ENCODE measurements at regions not wholly inside any gene's neighbourhood (a gene's known extent, or its start where the extent isn't known, plus 50 kb on each side); places are given as distances from the start of the nearest gene placed in this dataset.

DNA sequence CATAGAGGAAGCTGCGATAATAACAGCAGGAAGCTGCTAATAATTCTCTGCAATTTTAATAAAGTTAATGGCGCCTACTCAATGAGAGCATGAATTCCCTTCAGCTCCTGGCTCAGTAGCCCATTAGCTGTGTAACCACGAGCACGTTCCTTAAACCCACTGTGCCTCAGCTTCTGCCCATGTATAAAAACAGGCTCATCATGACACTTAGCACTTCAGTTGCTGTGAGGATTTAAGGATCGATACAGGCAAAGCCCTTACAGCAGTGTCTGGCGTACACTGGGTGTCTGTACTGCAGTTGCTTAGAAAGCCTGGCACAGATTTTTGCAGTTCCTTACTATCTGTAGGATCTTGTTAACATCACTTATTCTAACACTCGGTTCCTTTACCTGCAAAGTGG lies 673.4 kb upstream of the ARGLU1 start:
- no peaks in the 10 kb centered on the region for H3K36me3 Mint-ChIP-seq (ENCODE audit: low read depth)
- H3K9me3 Mint-ChIP-seq (ENCODE audit: low read depth): no peaks in the 10 kb centered on the region
- H3K27me3 Mint-ChIP-seq (ENCODE audit: low read depth): peaks cover 3% of the 10 kb centered on the region
- no peak for TF ChIP-seq CTCF (IDR thresholded peaks at IDR 0.05)
- DNase-seq (ENCODE audit: low spot score): no peak
- H3K27ac Mint-ChIP-seq (ENCODE audit: unreplicated experiment): no peak overlapping the region
- H3K4me1 Mint-ChIP-seq (ENCODE audit: low read depth): no peaks in the 10 kb centered on the region
- H3K4me3 Mint-ChIP-seq (ENCODE audit: unreplicated experiment): no peak overlapping the region

DNA sequence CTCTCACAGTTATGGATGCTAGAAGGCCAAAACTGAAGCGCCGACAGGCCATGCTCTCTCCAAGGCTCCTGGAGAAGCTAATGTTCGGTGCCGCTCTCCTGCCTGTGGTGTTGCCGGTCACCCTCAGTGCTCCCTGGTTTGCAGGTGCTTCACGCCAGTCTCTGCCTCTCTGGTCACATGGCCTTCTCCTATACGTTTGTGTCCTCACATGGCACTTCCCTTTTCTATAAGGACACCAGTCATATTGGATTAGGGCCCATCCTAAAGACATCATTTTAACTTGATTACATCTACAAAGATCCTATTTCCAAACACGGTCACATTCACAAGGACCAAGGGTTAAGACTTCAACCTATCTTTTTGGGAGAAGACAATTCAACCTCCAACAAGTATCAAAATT lies 671.3 kb upstream of the ARGLU1 start:
- H3K9me3 Mint-ChIP-seq (ENCODE audit: low read depth): no peaks in the 10 kb centered on the region
- no peak for DNase-seq (ENCODE audit: low spot score)
- no peak overlapping the region for H3K4me3 Mint-ChIP-seq (ENCODE audit: unreplicated experiment)
- no peaks in the 10 kb centered on the region for H3K36me3 Mint-ChIP-seq (ENCODE audit: low read depth)
- TF ChIP-seq CTCF (IDR thresholded peaks at IDR 0.05): no peak
- H3K4me1 Mint-ChIP-seq (ENCODE audit: low read depth): no peaks in the 10 kb centered on the region
- peaks cover 3% of the 10 kb centered on the region for H3K27me3 Mint-ChIP-seq (ENCODE audit: low read depth)
- H3K27ac Mint-ChIP-seq (ENCODE audit: unreplicated experiment): no peak overlapping the region

- Mint-ChIP-seq H3K36me3 (ENCODE audit: low read depth) (no peaks in the 10 kb centered on the region), H3K27ac (ENCODE audit: unreplicated experiment) (no peak overlapping the region)
- no peak for TF ChIP-seq CTCF (IDR thresholded peaks at IDR 0.05)
Observed at GRCh38 chr13:107238262-107238981, 670.5 kb upstream of the ARGLU1 start.

DNA sequence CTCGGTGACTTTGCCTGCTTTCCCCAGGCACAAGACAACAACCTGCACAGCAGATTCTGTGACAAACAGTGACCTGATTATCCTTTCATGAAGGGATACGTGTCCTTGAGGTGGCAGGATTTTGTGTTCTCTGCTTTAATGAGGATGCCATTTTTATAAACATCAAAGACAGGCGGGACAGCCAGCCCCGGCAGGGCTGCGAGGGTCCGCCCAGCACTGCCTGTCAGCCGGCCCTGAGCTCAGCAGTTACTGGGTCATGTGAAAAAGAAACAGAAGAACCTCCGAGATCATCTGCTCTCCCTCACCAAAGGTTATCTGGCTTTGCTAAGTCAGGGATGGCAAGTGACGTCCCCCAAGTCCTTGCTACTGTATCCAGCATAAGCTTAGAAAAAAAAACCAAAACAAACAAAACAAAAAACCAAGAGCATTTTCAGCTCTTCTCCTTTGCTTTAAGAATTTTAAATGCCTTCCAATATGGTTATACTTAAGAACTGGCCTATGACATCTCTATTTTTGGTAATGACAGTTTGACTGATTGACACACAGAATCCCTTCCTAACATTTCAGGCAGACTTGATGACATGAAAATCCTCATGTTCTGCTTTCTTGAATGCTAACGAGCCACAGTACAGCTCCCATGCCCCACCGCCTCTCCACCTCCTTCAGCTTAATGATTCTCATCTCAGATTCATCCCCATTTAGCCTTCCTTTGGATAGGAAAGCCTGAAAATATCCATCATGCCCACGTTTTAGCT lies 666.6 kb upstream of the ARGLU1 start:
- DNase-seq (ENCODE audit: low spot score): no peak
- Mint-ChIP-seq H3K27me3 (ENCODE audit: low read depth) (peaks cover 10% of the 10 kb centered on the region), H3K4me3 (ENCODE audit: unreplicated experiment) (no peak overlapping the region), H3K9me3 (ENCODE audit: low read depth) (no peaks in the 10 kb centered on the region), H3K36me3 (ENCODE audit: low read depth) (no peaks in the 10 kb centered on the region), H3K4me1 (ENCODE audit: low read depth) (no peaks in the 10 kb centered on the region), H3K27ac (ENCODE audit: unreplicated experiment) (no peak overlapping the region)
- TF ChIP-seq CTCF (IDR thresholded peaks at IDR 0.05): no peak

More at GRCh38 chr13:107238262-107238981, 670.5 kb upstream of the ARGLU1 start:
- Mint-ChIP-seq H3K27me3 (ENCODE audit: low read depth) (peaks cover 7% of the 10 kb centered on the region), H3K4me1 (ENCODE audit: low read depth) (no peaks in the 10 kb centered on the region), H3K4me3 (ENCODE audit: unreplicated experiment) (no peak overlapping the region), H3K9me3 (ENCODE audit: low read depth) (no peaks in the 10 kb centered on the region)
- no peak for DNase-seq (ENCODE audit: low spot score)

GRCh38 chr13:107233541-107233940 lies 665.6 kb upstream of the ARGLU1 start:
- Mint-ChIP-seq H3K9me3 (ENCODE audit: low read depth) (no peaks in the 10 kb centered on the region), H3K27me3 (ENCODE audit: low read depth) (peaks cover 10% of the 10 kb centered on the region), H3K27ac (ENCODE audit: unreplicated experiment) (no peak overlapping the region), H3K4me3 (ENCODE audit: unreplicated experiment) (no peak overlapping the region), H3K36me3 (ENCODE audit: low read depth) (no peaks in the 10 kb centered on the region), H3K4me1 (ENCODE audit: low read depth) (no peaks in the 10 kb centered on the region)
- TF ChIP-seq CTCF (IDR thresholded peaks at IDR 0.05): no peak
- no peak for DNase-seq (ENCODE audit: low spot score)

Data from chondrocyte (in vitro differentiated cells).